ENCODE measurements at regions not wholly inside any gene's neighbourhood (a gene's known extent, or its start where the extent isn't known, plus 50 kb on each side); places are given as distances from the start of the nearest gene placed in this dataset.
A peak's percentile ranks its signal among the peaks of the same experiment; 100 is the strongest.

- no peaks in the 10 kb centered on the region for H3K27me3 Mint-ChIP-seq
- H3K4me3 Mint-ChIP-seq: no peak overlapping the region
- H3K27ac Mint-ChIP-seq: no peak overlapping the region
- ATAC-seq: no peak
- no peaks in the 10 kb centered on the region for H3K36me3 Mint-ChIP-seq
- H3K4me1 Mint-ChIP-seq: no peaks in the 10 kb centered on the region
- CTCF ChIA-PET: no interaction called here
- no peaks in the 10 kb centered on the region for H3K9me3 Mint-ChIP-seq (ENCODE audit: low read depth)
- peak; percentile 23 for DNase-seq
These were observed 215.8 kb downstream of the SIPA1L2 start for GRCh38 chr1:232414100-232414499.

DNA sequence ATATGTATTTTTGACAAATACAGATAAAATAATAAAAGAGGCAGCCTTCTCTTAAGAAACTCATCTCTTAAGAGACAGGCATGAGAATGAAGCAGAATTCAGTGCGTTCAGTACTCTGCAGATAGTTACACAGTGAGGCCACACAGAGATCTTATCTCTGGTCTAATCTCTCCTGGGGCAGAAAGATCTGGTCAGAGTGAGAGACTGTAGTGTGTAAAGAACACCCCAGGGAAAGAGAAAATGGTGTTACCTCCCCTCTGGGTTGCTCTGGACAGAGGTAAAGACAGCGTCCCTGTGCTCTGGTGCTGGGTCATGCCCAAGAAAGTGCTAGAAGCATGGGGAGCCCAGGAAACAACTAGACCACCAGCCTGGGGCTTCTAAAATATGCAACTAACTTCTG lies 216.3 kb downstream of the SIPA1L2 start:
- DNase-seq: no peak
- H3K36me3 Mint-ChIP-seq: no peaks in the 10 kb centered on the region
- ATAC-seq: no peak
- no peaks in the 10 kb centered on the region for H3K4me1 Mint-ChIP-seq
- CTCF ChIA-PET: no interaction called here
- no peaks in the 10 kb centered on the region for H3K9me3 Mint-ChIP-seq (ENCODE audit: low read depth)
- no peak overlapping the region for H3K27ac Mint-ChIP-seq
- no peak overlapping the region for H3K4me3 Mint-ChIP-seq
- H3K27me3 Mint-ChIP-seq: no peaks in the 10 kb centered on the region

- Mint-ChIP-seq H3K9me3 (ENCODE audit: low read depth) (no peaks in the 10 kb centered on the region), H3K27me3 (no peaks in the 10 kb centered on the region), H3K4me1 (no peaks in the 10 kb centered on the region), H3K4me3 (no peak overlapping the region), H3K27ac (no peak overlapping the region), H3K36me3 (no peaks in the 10 kb centered on the region)
- ATAC-seq: no peak
- DNase-seq: no peak
- CTCF ChIA-PET: no interaction called here
These were observed 220.3 kb downstream of the SIPA1L2 start for GRCh38 chr1:232409584-232409983.

DNA sequence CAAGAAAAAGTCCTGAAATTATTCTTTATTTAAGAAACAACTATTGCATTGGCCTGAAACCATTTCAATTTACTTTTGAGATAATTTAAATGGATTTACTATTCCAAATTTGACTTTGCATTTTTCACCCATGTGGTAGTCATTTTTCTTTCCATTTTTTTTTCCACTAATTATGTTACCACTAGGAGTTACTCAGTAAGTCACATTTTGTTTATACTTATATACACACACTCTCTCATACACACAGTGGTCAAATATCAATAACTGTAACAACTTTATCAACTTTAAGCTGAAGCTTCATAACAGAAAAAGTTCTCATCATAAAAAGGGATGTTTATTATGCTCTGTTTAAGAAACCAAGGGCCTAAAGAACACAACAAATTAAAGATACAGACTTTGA lies 222.8 kb downstream of the SIPA1L2 start:
- DNase-seq (no peak), ATAC-seq (no peak)
- CTCF ChIA-PET: interaction anchor here (1.4 kb wide), 1 partner anchor 11 kb away, joined by 3 read pairs; no protein-coding TSS in a partner anchor
- H3K9me3 Mint-ChIP-seq (ENCODE audit: low read depth): no peaks in the 10 kb centered on the region
- no peak overlapping the region for H3K4me3 Mint-ChIP-seq
- H3K27ac Mint-ChIP-seq: no peak overlapping the region
- no peaks in the 10 kb centered on the region for H3K36me3 Mint-ChIP-seq
- no peaks in the 10 kb centered on the region for H3K27me3 Mint-ChIP-seq
- no peaks in the 10 kb centered on the region for H3K4me1 Mint-ChIP-seq

GRCh38 chr1:232405781-232406180 lies 224.2 kb downstream of the SIPA1L2 start:
- Mint-ChIP-seq H3K27me3 (no peaks in the 10 kb centered on the region), H3K36me3 (no peaks in the 10 kb centered on the region), H3K9me3 (ENCODE audit: low read depth) (no peaks in the 10 kb centered on the region), H3K27ac (no peak overlapping the region), H3K4me3 (no peak overlapping the region), H3K4me1 (no peaks in the 10 kb centered on the region)
- DNase-seq: no peak
- ATAC-seq: no peak
- CTCF ChIA-PET: no interaction called here

DNA sequence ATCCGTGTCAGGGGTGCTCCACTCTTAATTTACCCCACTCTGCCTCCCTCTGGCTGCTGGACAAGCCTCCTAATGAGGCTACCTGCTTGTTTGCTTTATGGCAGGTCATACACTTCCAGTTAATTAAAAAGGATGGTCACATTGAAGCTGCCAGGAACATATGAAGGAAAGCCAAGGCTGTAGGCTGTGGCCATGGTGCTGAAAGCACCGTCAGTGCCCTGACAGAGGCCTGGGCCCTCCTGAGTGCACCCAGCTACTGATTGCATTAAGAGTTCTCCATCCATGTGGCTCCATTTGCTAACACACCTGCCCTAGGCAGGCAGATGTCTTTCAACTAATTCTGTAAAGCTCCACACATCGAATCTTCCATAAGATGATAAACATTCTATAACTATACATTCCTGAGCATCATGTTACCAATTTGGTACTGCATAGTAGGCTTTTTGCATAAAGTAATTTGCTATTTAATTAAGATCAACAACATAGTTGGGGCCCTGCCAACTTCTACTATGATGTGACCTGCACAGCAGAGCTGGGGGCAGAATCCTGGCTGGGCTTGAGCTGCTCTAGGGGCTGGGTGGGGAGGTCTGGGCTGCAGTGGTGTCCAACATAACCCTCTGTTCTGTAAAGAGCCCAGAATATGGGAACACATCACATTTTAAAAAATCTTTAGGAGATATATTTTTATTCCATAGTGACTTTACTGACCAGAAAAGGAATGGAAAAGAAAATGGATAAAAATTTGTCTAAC lies 224.8 kb downstream of the SIPA1L2 start:
- Mint-ChIP-seq H3K27me3 (no peaks in the 10 kb centered on the region), H3K36me3 (no peaks in the 10 kb centered on the region), H3K9me3 (ENCODE audit: low read depth) (no peaks in the 10 kb centered on the region), H3K4me1 (no peaks in the 10 kb centered on the region), H3K27ac (no peak overlapping the region), H3K4me3 (no peak overlapping the region)
- no peak for ATAC-seq
- no peak for DNase-seq
- CTCF ChIA-PET: interaction anchor here (0.5 kb wide), 1 partner anchor 221 kb away, joined by 3 read pairs; no protein-coding TSS in a partner anchor

DNA sequence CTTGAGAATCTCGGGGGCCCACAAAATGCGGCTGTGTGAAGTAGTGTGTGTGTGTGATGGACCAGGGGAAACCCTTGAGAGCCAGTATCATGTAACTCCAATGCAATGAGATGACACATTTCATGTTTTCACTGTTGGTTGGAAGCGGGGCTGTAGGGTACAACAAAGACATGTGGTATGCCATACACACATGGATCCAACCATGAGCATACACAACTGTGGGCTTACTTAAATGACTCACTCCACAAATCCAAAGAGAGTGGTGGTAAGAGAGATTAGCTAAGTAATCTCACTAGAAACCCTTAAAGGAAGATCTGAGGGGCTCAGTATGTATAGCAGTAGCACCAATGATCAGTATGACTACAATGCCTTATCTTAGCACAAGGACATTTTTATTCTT lies 225.7 kb downstream of the SIPA1L2 start:
- ATAC-seq (no peak), DNase-seq (no peak)
- CTCF ChIA-PET: no interaction called here
- Mint-ChIP-seq H3K4me3 (no peak overlapping the region), H3K9me3 (ENCODE audit: low read depth) (no peaks in the 10 kb centered on the region), H3K27ac (no peak overlapping the region), H3K27me3 (no peaks in the 10 kb centered on the region), H3K36me3 (no peaks in the 10 kb centered on the region), H3K4me1 (no peaks in the 10 kb centered on the region)

GRCh38 chr1:232403017-232403714 lies 226.8 kb downstream of the SIPA1L2 start:
- ATAC-seq (no peak), DNase-seq (no peak)
- CTCF ChIA-PET: no interaction called here

DNA sequence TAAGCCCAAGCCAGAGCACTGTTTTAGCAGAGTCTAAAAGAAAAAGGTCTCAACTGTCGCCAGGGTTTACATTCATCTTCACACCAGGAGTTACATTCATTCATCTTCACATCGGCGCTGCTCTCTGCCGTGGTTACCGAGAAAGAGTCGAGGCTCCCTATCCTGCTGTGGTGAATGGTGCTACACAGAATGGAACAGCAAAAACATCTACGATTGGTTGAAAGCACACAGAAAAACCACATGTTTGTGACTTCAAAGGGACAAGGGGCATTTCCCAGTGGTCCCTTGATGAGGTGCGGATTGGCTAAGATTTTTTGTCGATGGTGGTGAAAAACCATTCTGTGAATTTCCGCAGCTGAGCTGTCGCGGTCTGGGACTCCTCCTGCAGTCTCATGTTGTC lies 231.1 kb downstream of the SIPA1L2 start:
- no peak for DNase-seq
- ATAC-seq: no peak

More at GRCh38 chr1:232403017-232403714, 226.8 kb downstream of the SIPA1L2 start:
- no peaks in the 10 kb centered on the region for H3K9me3 Mint-ChIP-seq (ENCODE audit: low read depth)
- no peak overlapping the region for H3K4me3 Mint-ChIP-seq
- no peaks in the 10 kb centered on the region for H3K27me3 Mint-ChIP-seq
- no peaks in the 10 kb centered on the region for H3K36me3 Mint-ChIP-seq
- no peaks in the 10 kb centered on the region for H3K4me1 Mint-ChIP-seq
- H3K27ac Mint-ChIP-seq: no peak overlapping the region

GRCh38 chr1:232393444-232394146 lies 236.3 kb downstream of the SIPA1L2 start:
- CTCF ChIA-PET: no interaction called here
- DNase-seq (no peak), ATAC-seq (no peak)
- Mint-ChIP-seq H3K36me3 (no peaks in the 10 kb centered on the region), H3K27me3 (no peaks in the 10 kb centered on the region), H3K4me3 (no peak overlapping the region), H3K27ac (no peak overlapping the region), H3K9me3 (ENCODE audit: low read depth) (no peaks in the 10 kb centered on the region), H3K4me1 (no peaks in the 10 kb centered on the region)

More for the DNA sequence above, 231.1 kb downstream of the SIPA1L2 start:
- CTCF ChIA-PET: no interaction called here
- H3K27ac Mint-ChIP-seq: peak overlapping the region; percentile 37
- H3K4me1 Mint-ChIP-seq: no peaks in the 10 kb centered on the region
- H3K36me3 Mint-ChIP-seq: no peaks in the 10 kb centered on the region
- no peak overlapping the region for H3K4me3 Mint-ChIP-seq
- no peaks in the 10 kb centered on the region for H3K9me3 Mint-ChIP-seq (ENCODE audit: low read depth)
- no peaks in the 10 kb centered on the region for H3K27me3 Mint-ChIP-seq

GRCh38 chr1:232393010-232393409 lies 236.9 kb downstream of the SIPA1L2 start:
- ATAC-seq (no peak), DNase-seq (no peak)
- H3K36me3 Mint-ChIP-seq: no peaks in the 10 kb centered on the region
- no peaks in the 10 kb centered on the region for H3K27me3 Mint-ChIP-seq
- no peak overlapping the region for H3K27ac Mint-ChIP-seq
- CTCF ChIA-PET: no interaction called here
- H3K9me3 Mint-ChIP-seq (ENCODE audit: low read depth): no peaks in the 10 kb centered on the region
- no peak overlapping the region for H3K4me3 Mint-ChIP-seq
- H3K4me1 Mint-ChIP-seq: no peaks in the 10 kb centered on the region

GRCh38 chr1:232390590-232390989 lies 239.3 kb downstream of the SIPA1L2 start:
- CTCF ChIA-PET: no interaction called here
- H3K9me3 Mint-ChIP-seq (ENCODE audit: low read depth): no peaks in the 10 kb centered on the region
- no peak overlapping the region for H3K27ac Mint-ChIP-seq
- no peak overlapping the region for H3K4me3 Mint-ChIP-seq
- H3K36me3 Mint-ChIP-seq: no peaks in the 10 kb centered on the region
- no peak for DNase-seq
- H3K27me3 Mint-ChIP-seq: no peaks in the 10 kb centered on the region
- ATAC-seq: no peak
- no peaks in the 10 kb centered on the region for H3K4me1 Mint-ChIP-seq

DNA sequence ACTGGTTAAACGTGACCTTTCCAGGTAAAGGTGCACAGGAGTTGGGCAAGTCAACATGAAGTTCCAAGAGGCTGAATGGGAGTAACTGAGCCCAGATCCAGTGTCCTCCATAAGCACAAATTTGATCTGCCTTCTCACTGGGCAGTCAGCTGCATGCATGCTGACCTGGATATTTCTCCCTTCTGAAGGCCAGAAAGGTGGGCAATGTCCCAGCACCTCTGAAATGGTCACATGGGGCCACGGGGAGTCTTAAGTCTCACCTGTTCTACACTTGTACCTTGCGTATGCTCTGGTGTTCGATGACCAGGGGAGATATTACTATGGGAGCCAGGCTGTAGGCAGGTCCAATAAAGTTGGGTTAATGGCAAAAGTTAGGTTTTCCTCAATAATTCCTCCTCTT lies 240.2 kb downstream of the SIPA1L2 start:
- CTCF ChIA-PET: interaction anchor here (0.7 kb wide), 1 partner anchor 36 kb away, joined by 3 read pairs; no protein-coding TSS in a partner anchor
- no peak overlapping the region for H3K27ac Mint-ChIP-seq

DNA sequence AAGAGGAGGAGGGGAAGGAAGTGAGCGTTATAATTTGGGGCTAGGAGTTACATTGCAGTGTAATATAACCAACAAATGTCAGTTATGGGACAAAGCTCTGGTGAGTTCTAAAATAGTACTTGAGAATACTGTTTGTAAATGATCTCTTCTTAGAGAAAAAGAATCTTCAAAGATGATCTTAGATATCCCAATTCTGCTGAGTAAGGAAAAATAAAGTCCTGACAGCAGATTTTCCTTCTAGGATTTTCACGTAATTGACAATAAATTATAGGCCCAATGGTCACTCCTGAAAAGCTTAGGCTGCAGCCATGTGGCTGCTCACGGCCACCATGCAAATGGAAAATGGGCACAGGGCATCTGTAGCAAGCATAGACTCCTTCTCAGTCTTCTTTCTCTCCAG lies 241.6 kb downstream of the SIPA1L2 start:
- H3K36me3 Mint-ChIP-seq: no peaks in the 10 kb centered on the region
- CTCF ChIA-PET: no interaction called here
- no peaks in the 10 kb centered on the region for H3K4me1 Mint-ChIP-seq
- ATAC-seq: no peak
- no peak overlapping the region for H3K27ac Mint-ChIP-seq
- H3K27me3 Mint-ChIP-seq: no peaks in the 10 kb centered on the region
- H3K4me3 Mint-ChIP-seq: no peak overlapping the region
- no peaks in the 10 kb centered on the region for H3K9me3 Mint-ChIP-seq (ENCODE audit: low read depth)
- DNase-seq: no peak

More for the DNA sequence above, 240.2 kb downstream of the SIPA1L2 start:
- ATAC-seq: no peak
- no peak overlapping the region for H3K4me3 Mint-ChIP-seq
- H3K9me3 Mint-ChIP-seq (ENCODE audit: low read depth): no peaks in the 10 kb centered on the region
- no peaks in the 10 kb centered on the region for H3K4me1 Mint-ChIP-seq
- DNase-seq: no peak
- no peaks in the 10 kb centered on the region for H3K27me3 Mint-ChIP-seq
- H3K36me3 Mint-ChIP-seq: no peaks in the 10 kb centered on the region
